GM19468 (cell line): ENCODE measurements at regions not wholly inside any gene's neighbourhood (a gene's known extent, or its start where the extent isn't known, plus 50 kb on each side); places are given as distances from the start of the nearest gene placed in this dataset.

Experiments
- ATAC-seq: cut with Tn5 transposase; IDR thresholded peaks from one replicate; pipeline ENCODE4 v1.9.1; 2021; ENCODE audit warnings: mild to moderate bottlenecking, moderate library complexity, moderate number of reproducible peaks; ENCODE audit not compliant: unreplicated experiment; ENCODE audit errors: extremely low read depth

- no peak for ATAC-seq
Measured at GRCh38 chr3:57009802-57010201, 50.7 kb upstream of the SPATA12 start.

GRCh38 chr3:57009367-57009766, 51.1 kb upstream of the SPATA12 start:
- ATAC-seq: no peak

- ATAC-seq: no peak
Measured at GRCh38 chr3:57007521-57008460, 52.7 kb upstream of the SPATA12 start.

GRCh38 chr3:57006949-57007419, 53.5 kb upstream of the SPATA12 start:
- ATAC-seq: no peak

- ATAC-seq: no peak
Measured at GRCh38 chr3:57006179-57006657, 54.2 kb upstream of the SPATA12 start.

GRCh38 chr3:57004229-57004628, 56.2 kb upstream of the SPATA12 start:
- ATAC-seq: no peak

- ATAC-seq: no peak
Measured at GRCh38 chr3:57003676-57004075, 56.8 kb upstream of the SPATA12 start.

GRCh38 chr3:57001356-57001755, 59.1 kb upstream of the SPATA12 start:
- no peak for ATAC-seq

GRCh38 chr3:57000012-57000411, 60.5 kb upstream of the SPATA12 start:
- ATAC-seq: no peak

GRCh38 chr3:56999547-56999946, 60.9 kb upstream of the SPATA12 start:
- ATAC-seq: no peak

- ATAC-seq: no peak
Measured at GRCh38 chr3:56998076-56998529, 62.4 kb upstream of the SPATA12 start.

GRCh38 chr3:56997675-56998074, 62.8 kb upstream of the SPATA12 start:
- ATAC-seq: no peak

- ATAC-seq: no peak
Measured at GRCh38 chr3:56997041-56997440, 63.4 kb upstream of the SPATA12 start.

- ATAC-seq: no peak
Measured at GRCh38 chr3:56994391-56994790, 66.1 kb upstream of the SPATA12 start.

GRCh38 chr3:56990641-56991015, 69.8 kb upstream of the SPATA12 start:
- ATAC-seq: no peak

GRCh38 chr3:56989977-56990640, 70.4 kb upstream of the SPATA12 start:
- no peak for ATAC-seq

- no peak for ATAC-seq
Measured at GRCh38 chr3:56989169-56989976, 71.1 kb upstream of the SPATA12 start.

GRCh38 chr3:56988458-56989168, 71.9 kb upstream of the SPATA12 start:
- ATAC-seq: no peak

GRCh38 chr3:56987238-56987895, 73.1 kb upstream of the SPATA12 start:
- no peak for ATAC-seq
